ENCODE measurements at regions not wholly inside any gene's neighbourhood (a gene's known extent, or its start where the extent isn't known, plus 50 kb on each side); places are given as distances from the start of the nearest gene placed in this dataset.

GRCh38 chr6:56692523-56693245 lies 50.0 kb upstream of the DST start (continued):
- TF ChIP-seq ARID4A (CRISPR knock-in tag; IDR thresholded peaks at IDR 0.05; ENCODE audit: borderline replicate concordance) (no peak; the same call in 1 of the 2 replicates), BORCS8-MEF2B (CRISPR knock-in tag; IDR thresholded peaks at IDR 0.05) (no peak), MXD1 (CRISPR knock-in tag; IDR thresholded peaks at IDR 0.05) (no peak), ZNF550 (CRISPR knock-in tag; IDR thresholded peaks at IDR 0.05; ENCODE audit: borderline replicate concordance) (no peak), RFX3 (CRISPR knock-in tag; IDR thresholded peaks at IDR 0.05) (no peak), GTF2F1 (IDR thresholded peaks at IDR 0.05; ENCODE audit: low read length) (no peak), AKAP8 (CRISPR knock-in tag; IDR thresholded peaks at IDR 0.05) (no peak), ZNF878 (CRISPR knock-in tag; IDR thresholded peaks at IDR 0.05) (no peak), ZFY (CRISPR knock-in tag; IDR thresholded peaks at IDR 0.05) (0 out of 2 replicates have a peak, but pooled peaks have one; percentile 18), SALL1 (CRISPR knock-in tag; IDR thresholded peaks at IDR 0.05) (no peak), DNMT1 (CRISPR knock-in tag; IDR thresholded peaks at IDR 0.05) (no peak), SSRP1 (CRISPR knock-in tag; IDR thresholded peaks at IDR 0.05) (no peak), ZNF773 (CRISPR knock-in tag; IDR thresholded peaks at IDR 0.05; ENCODE audit: borderline replicate concordance) (no peak), ZNF883 (CRISPR knock-in tag; IDR thresholded peaks at IDR 0.05; ENCODE audit: not compliant biosample characterization) (no peak), NFAT5 (CRISPR knock-in tag; IDR thresholded peaks at IDR 0.05) (no peak), MXD3 (CRISPR knock-in tag; IDR thresholded peaks at IDR 0.05) (no peak), PLRG1 (conservative IDR thresholded peaks at IDR 0.05) (no peak), SAFB2 (CRISPR knock-in tag; IDR thresholded peaks at IDR 0.05; ENCODE audit: borderline replicate concordance, low read depth) (no peak), GMEB1 (CRISPR knock-in tag; IDR thresholded peaks at IDR 0.05; ENCODE audit: borderline replicate concordance) (no peak)

Measured in HepG2 (cell line).